Endothelial cell of umbilical vein (primary cell): ENCODE measurements at regions not wholly inside any gene's neighbourhood (a gene's known extent, or its start where the extent isn't known, plus 50 kb on each side); places are given as distances from the start of the nearest gene placed in this dataset.

Source experiments
- BruUV-seq: library from RNA; stranded (reverse); fragments of 400-500 nt; replicated peaks from 2 replicates; lab custom pipeline; 2021; lab: Mats Ljungman, UMichigan
- CTCF ChIA-PET: fragments of 300-600, 350-600 bp; sonication (Branson Sonifier 250); formaldehyde crosslinking; loops from one replicate; lab custom pipeline; 2021; ENCODE audit warnings: antibody characterized with exemption, inconsistent platforms; lab: Charles Lee
- POLR2A ChIA-PET: fragments of 300-600, 350-600 bp; sonication (Branson Sonifier 250); formaldehyde crosslinking; loops from one replicate; lab custom pipeline; 2021; ENCODE audit warnings: antibody characterized with exemption, inconsistent platforms; lab: Charles Lee
- DNase-seq: peaks from one replicate; pipeline ENCODE4 v3.0.0-alpha.2; 2011; ENCODE audit warnings: low read depth, low spot score
- FAIRE-seq: peaks from 2 replicates; lab custom pipeline; 2011; peaks lifted over from hg19 to GRCh38; lab: Jason Lieb, UNC
- H2AFZ ChIP-seq: 2 replicates; pipeline ENCODE4 v1.6.0; 2012; ENCODE audit warnings: low read depth, low read length, control low read depth, inconsistent platforms
- H3K27ac ChIP-seq: 2 replicates; pipeline ENCODE4 v1.5.1; 2011; ENCODE audit warnings: low read depth, mild to moderate bottlenecking, control low read depth, low read length, moderate library complexity; ENCODE audit not compliant: insufficient read depth
- H3K27me3 ChIP-seq, 2 experiments: 2 replicates each; pipeline versions ENCODE4 v1.6.0 to v1.6.1; 2011; ENCODE audit warnings: low read length in 2 of 2, mixed read lengths in 1 of 2; ENCODE audit not compliant: control insufficient read depth in 2 of 2, insufficient read depth in 2 of 2
- H3K36me3 ChIP-seq, 2 experiments: 2 replicates in 1 of 2; 3 replicates in 1 of 2; pipeline ENCODE4 v1.5.1; 2011; ENCODE audit warnings: low read length in 2 of 2, mild to moderate bottlenecking in 1 of 2, moderate library complexity in 1 of 2; ENCODE audit not compliant: control insufficient read depth in 2 of 2, insufficient read depth in 2 of 2; ENCODE audit errors: extremely low read depth in 1 of 2
- H3K4me1 ChIP-seq: 3 replicates; pipeline ENCODE4 v1.5.1; 2011; ENCODE audit warnings: mild to moderate bottlenecking, low read length; ENCODE audit not compliant: control insufficient read depth, insufficient read depth; ENCODE audit errors: extremely low read depth
- H3K4me2 ChIP-seq: 2 replicates; pipeline ENCODE4 v1.6.1; 2011; ENCODE audit warnings: low read length, control low read depth, mixed read lengths; ENCODE audit not compliant: insufficient read depth
- H3K4me3 ChIP-seq, 3 experiments: fragments of 200-600 bp in 1 of 3; sonication (generic), shearing (Covaris generic) in 1 of 3; replicated peaks in 1 of 3; 2 replicates each; pipeline ENCODE4 v1.5.1; 2011 to 2016; ENCODE audit warnings: control low read depth in 3 of 3, low read length in 3 of 3, mild to moderate bottlenecking in 2 of 3, inconsistent platforms in 1 of 3, low read depth in 1 of 3, moderate library complexity in 1 of 3; ENCODE audit not compliant: insufficient read depth in 1 of 3
- H3K79me2 ChIP-seq: 2 replicates; pipeline ENCODE4 v1.6.0; 2012; ENCODE audit warnings: low read length, inconsistent platforms; ENCODE audit not compliant: control insufficient read depth, insufficient read depth
- H3K9ac ChIP-seq: replicated peaks from 2 replicates; pipeline ENCODE3; 2011; ENCODE audit warnings: low read length, control low read depth; ENCODE audit not compliant: insufficient read depth; ENCODE audit errors: extremely low read depth
- H3K9me1 ChIP-seq: replicated peaks from 3 replicates; pipeline ENCODE4 v1.6.0; 2011; ENCODE audit warnings: mild to moderate bottlenecking, low read length; ENCODE audit not compliant: control insufficient read depth, insufficient read depth; ENCODE audit errors: extremely low read depth
- H3K9me3 ChIP-seq: replicated peaks from 2 replicates; pipeline ENCODE4 v1.5.1; 2012; ENCODE audit warnings: low read length, inconsistent platforms; ENCODE audit not compliant: control insufficient read depth, insufficient read depth
- H4K20me1 ChIP-seq: replicated peaks from 2 replicates; pipeline ENCODE3; 2011; ENCODE audit warnings: mild to moderate bottlenecking, low read length; ENCODE audit not compliant: control insufficient read depth, insufficient read depth; ENCODE audit errors: extremely low read depth
- CTCF ChIP-seq, 2 donors: IDR thresholded peaks; 1 replicate in 1 of 2; 2 replicates in 1 of 2; pipeline ENCODE4 v1.5.1; 2011; ENCODE audit warnings: low read length in 2 of 2, mild to moderate bottlenecking in 2 of 2, moderate library complexity in 2 of 2, control low read depth in 1 of 2, inconsistent platforms in 1 of 2, low read depth in 1 of 2; ENCODE audit not compliant: insufficient read depth in 1 of 2; ENCODE audit errors: extremely low read depth in 1 of 2
- EZH2 ChIP-seq: IDR thresholded peaks from 2 replicates; pipeline ENCODE4 v1.6.1; 2012; ENCODE audit warnings: borderline replicate concordance, low read depth, mild to moderate bottlenecking, moderate library complexity, low read length, inconsistent platforms; ENCODE audit not compliant: severe bottlenecking
- FOS ChIP-seq: IDR thresholded peaks from 2 replicates; pipeline ENCODE4 v1.6.1; 2011; ENCODE audit warnings: mild to moderate bottlenecking, low read length, moderate library complexity, borderline replicate concordance; ENCODE audit not compliant: insufficient read depth
- GATA2 ChIP-seq: IDR thresholded peaks from 2 replicates; pipeline ENCODE4 v1.7.0; 2011; ENCODE audit warnings: low read depth, mild to moderate bottlenecking, moderate library complexity, mixed read lengths, low read length; ENCODE audit not compliant: insufficient read length, insufficient read depth
- JUN ChIP-seq: IDR thresholded peaks from 2 replicates; pipeline ENCODE4 v1.6.1; 2011; ENCODE audit warnings: borderline replicate concordance, low read depth; ENCODE audit not compliant: insufficient read length, insufficient read depth
- MAX ChIP-seq: IDR thresholded peaks from 2 replicates; pipeline ENCODE4 v1.6.1; 2011; ENCODE audit not compliant: insufficient read depth, insufficient read length
- MYC ChIP-seq: IDR thresholded peaks from one replicate; pipeline ENCODE4 v1.6.1; 2011; ENCODE audit warnings: mild to moderate bottlenecking, low read depth, low read length
- POLR2A ChIP-seq: IDR thresholded peaks from 2 replicates; pipeline ENCODE4 v1.6.1; 2012; ENCODE audit warnings: low read depth, mild to moderate bottlenecking, control low read depth, low read length
- POLR2AphosphoS5 ChIP-seq: IDR thresholded peaks from 2 replicates; pipeline ENCODE4 v1.6.1; 2012; ENCODE audit warnings: low read depth, mild to moderate bottlenecking, control low read depth, low read length, moderate library complexity; ENCODE audit not compliant: insufficient read depth
- dilution Hi-C: fragments of 300-500 bp; cut with MboI; formaldehyde crosslinking; loops from one replicate; pipeline ENCODE4 v1.15.0; 2019; ENCODE audit warnings: low sequenced_read_pairs; ENCODE audit not compliant: extremely low pct_ligation_motif_present
- intact Hi-C: fragments of 100-400 bp; cut with micrococcal nuclease; formaldehyde crosslinking; loops from one replicate; pipeline ENCODE4 v1.10.0; 2022

- H4K20me1 ChIP-seq = no peaks in the 10 kb centered on the region
- H3K36me3 ChIP-seq = no peaks in the 10 kb centered on the region
- DNase-seq (no peak), FAIRE-seq (no peak)
- H3K9ac ChIP-seq = no peak overlapping the region
- POLR2A ChIA-PET = no interaction called here
- intact Hi-C loops = no loop called here
- CTCF ChIA-PET = no interaction called here
- H3K9me1 ChIP-seq = no peaks in the 10 kb centered on the region
- H3K4me1 ChIP-seq = no peaks in the 10 kb centered on the region
- BruUV-seq = no TSS peak
- no peak overlapping the region for H2AFZ ChIP-seq
- H3K79me2 ChIP-seq = no peaks in the 10 kb centered on the region
- H3K4me3 ChIP-seq = no peak overlapping the region
- no peak overlapping the region for H3K27ac ChIP-seq
- dilution Hi-C loops = no loop called here
- no peaks in the 10 kb centered on the region for H3K27me3 ChIP-seq
- no peak overlapping the region for H3K4me2 ChIP-seq
- H3K9me3 ChIP-seq = no peaks in the 10 kb centered on the region
- TF ChIP-seq MAX = no peak
- TF ChIP-seq POLR2AphosphoS5 = no peak
- TF ChIP-seq MYC = no peak
Observed at GRCh38 chr2:147156970-147157369, 687.9 kb upstream of the ACVR2A start.

GRCh38 chr2:147150241-147150635 is 694.6 kb upstream of the ACVR2A start:
- H3K9me3 ChIP-seq = no peaks in the 10 kb centered on the region
- ChIA-PET CTCF (no interaction called here), POLR2A (no interaction called here)
- H2AFZ ChIP-seq = no peak overlapping the region
- H3K27ac ChIP-seq = no peak overlapping the region
- TF ChIP-seq POLR2AphosphoS5 = no peak
- TF ChIP-seq JUN = no peak
- TF ChIP-seq FOS = no peak
- no peak for TF ChIP-seq CTCF (IDR thresholded peaks at IDR 0.05; ENCODE audit: extremely low read depth in 1 of 2, insufficient read depth in 1 of 2, low read depth in 1 of 2, low read length in 2 of 2)
- no peak for TF ChIP-seq POLR2A
- TF ChIP-seq MAX = no peak
- no peak for TF ChIP-seq EZH2
- no peak for TF ChIP-seq GATA2
- TF ChIP-seq MYC = no peak
- H3K36me3 ChIP-seq = no peaks in the 10 kb centered on the region
- DNase-seq (no peak), FAIRE-seq (no peak)
- intact Hi-C loops (no loop called here), dilution Hi-C loops (no loop called here)
- no peak overlapping the region for H3K4me2 ChIP-seq
- no peak overlapping the region for H3K4me3 ChIP-seq
- H3K4me1 ChIP-seq = no peaks in the 10 kb centered on the region
- no peak overlapping the region for H3K9ac ChIP-seq
- no peaks in the 10 kb centered on the region for H3K9me1 ChIP-seq
- no TSS peak for BruUV-seq
- H3K79me2 ChIP-seq = no peaks in the 10 kb centered on the region
- H3K27me3 ChIP-seq = no peaks in the 10 kb centered on the region
- no peaks in the 10 kb centered on the region for H4K20me1 ChIP-seq
